ENCODE measurements at regions not wholly inside any gene's neighbourhood (a gene's known extent, or its start where the extent isn't known, plus 50 kb on each side); places are given as distances from the start of the nearest gene placed in this dataset.

GRCh38 chr17:68185820-68186219 is 62.0 kb upstream of the AMZ2 start:
- no peak for DNase-seq

- DNase-seq, result no peak
Measured at GRCh38 chr17:68190495-68190894, 57.3 kb upstream of the AMZ2 start.

DNA sequence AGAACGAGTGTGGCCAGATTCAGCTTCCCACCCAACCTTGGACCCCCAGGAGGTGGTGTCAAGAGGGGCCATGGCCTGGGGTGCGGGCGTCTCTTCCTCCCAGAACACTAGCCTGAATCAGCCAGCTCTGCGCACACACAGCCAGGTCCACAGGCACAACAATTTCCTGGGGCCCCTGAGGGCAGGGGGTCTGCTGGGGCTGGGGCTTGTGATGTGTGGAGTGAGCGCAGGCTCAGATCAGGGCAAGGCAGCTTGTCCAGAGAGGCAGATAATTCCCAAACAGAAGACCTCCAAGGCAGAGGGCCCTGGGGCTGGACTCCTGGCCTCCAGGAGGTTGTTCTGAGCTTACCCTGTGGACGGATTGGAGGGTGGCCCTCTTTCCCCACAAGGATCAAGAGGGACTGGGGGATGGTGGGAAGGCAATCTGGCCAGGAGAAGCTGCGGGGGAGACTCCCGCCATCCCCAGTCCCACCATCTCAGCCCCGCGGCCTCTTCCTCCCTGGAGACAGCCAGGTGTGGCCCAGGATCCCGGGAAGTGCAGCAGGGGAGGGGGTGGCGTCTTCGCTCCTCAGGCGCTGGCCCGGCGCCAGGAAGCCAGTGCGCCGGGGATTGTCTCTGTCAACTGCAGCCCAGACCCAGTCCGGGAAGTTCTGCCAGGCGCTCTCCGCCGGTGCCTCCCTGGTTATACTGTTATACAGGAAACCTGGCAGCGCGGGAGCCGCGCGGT is 52.0 kb upstream of the AMZ2 start:
- DNase-seq, result no peak

DNA sequence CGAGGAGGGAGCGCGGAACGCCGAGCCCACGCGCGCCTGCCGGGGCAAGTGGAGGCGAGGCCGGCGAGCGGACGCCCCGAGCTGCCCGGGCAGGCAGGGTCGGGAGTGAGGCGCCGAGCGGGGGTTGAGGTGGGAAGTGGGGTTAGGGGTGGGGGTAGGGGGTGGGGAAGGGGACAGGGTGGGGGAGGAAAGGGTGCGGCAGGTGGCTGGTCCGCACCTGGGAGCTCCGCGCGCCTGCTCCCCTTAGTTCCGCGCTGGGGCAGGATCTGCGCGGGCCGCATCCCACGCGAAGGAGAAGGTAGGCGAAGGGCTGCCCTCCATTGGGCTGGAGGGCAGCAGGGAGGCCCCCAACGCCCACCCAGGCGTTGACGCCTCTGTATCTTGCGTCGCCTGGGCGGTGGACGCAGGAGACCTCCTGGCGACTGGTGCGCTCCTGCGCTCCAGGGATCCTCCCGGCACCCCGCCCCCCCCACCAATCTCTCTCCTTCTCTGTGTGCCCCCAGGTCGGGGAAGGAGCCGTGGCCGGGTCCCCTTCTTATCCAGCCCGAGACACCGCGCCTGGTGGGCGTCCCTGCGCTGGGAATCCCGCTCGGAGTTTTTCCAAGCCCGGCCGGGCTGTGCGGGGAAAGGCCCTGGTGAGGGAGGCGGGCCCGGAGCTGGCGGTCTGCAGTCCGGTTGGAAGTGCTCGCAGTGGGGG is 51.3 kb upstream of the AMZ2 start:
- DNase-seq, result no peak

GRCh38 chr17:68197091-68197996 is 50.5 kb upstream of the AMZ2 start:
- DNase-seq, result no peak

DNA sequence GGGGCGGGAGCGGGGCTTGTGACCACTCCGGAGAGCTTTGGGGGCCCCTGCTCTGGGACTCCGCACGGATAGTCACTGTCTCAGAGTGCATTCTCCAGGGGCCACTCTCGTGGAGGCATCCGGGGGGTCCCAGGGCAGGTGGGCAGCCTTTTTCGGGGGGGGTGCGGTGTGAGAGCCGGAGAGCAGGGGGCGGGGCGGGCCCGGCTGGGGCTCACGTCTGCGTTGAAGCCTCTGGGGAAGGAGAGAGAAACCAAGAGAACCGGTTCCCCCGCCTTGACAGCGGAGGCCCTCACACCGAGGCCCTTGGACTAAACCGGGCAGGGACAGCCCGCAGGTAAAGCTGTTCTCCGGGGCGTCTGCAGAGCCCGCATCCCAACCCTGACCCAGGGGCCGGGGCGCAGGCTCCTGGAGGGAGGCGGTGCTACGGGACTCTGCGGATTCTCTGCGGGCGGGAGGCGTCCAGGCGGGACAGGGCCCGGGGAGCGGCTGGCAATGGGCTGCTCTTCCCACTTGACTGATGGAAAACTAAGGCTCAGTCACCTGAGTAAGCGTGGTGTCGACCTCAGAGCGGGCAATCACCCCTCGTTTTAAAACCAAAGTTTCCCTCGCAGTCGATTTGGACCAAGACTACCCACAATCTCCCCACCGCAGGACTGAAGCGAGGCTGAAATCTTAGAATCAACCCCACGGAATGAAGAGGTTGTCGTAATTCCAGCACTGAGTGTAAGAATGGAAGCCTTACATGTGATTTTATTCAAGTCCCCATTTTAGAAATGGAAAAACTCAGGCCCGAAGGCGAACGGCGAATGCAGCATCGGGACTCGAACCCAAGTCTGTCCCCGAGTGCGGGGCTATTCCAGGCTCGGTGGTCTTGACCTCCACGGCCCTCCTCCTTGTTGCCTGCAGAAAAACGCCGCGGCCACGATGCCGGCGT is 49.6 kb upstream of the AMZ2 start:
- DNase-seq, result no peak
